ENCODE measurements at regions not wholly inside any gene's neighbourhood (a gene's known extent, or its start where the extent isn't known, plus 50 kb on each side); places are given as distances from the start of the nearest gene placed in this dataset.

DNA sequence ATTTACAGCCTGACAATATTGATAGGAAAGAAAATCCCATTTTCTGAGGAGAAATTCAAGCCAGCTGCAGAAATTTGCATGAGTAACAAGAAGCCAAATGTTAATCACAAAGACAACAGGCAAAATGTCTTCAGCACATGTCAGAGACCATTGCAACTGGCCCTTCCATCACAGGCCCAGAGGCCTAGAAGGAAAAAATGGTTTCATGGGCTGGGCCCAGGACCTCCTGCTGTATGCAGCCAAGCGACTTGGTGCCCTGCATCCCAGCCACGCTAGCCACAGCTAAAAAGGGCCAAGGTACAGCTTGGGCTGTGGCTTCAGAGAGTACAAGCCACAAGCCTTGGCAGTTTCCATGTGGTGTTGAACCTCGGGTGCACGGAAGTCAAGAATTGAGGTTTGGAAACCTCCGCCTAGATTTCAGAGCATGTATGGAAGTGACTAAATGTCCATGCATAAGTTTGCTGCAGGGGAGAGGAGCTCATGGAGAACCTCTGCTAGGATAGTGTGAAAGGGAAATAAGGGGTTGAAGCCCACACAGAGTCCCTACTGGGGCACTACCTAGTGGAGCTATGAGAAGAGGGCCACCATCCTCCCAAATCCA lies 1474.0 kb downstream of the PCDH9 start:
- no peak for TF ChIP-seq GATA2 (IDR thresholded peaks at IDR 0.05; ENCODE audit: insufficient read depth, insufficient read length, low read depth, low read length)
- TF ChIP-seq MYC (IDR thresholded peaks at IDR 0.05; ENCODE audit: low read depth, low read length), result no peak
- TF ChIP-seq, protein P1, sequence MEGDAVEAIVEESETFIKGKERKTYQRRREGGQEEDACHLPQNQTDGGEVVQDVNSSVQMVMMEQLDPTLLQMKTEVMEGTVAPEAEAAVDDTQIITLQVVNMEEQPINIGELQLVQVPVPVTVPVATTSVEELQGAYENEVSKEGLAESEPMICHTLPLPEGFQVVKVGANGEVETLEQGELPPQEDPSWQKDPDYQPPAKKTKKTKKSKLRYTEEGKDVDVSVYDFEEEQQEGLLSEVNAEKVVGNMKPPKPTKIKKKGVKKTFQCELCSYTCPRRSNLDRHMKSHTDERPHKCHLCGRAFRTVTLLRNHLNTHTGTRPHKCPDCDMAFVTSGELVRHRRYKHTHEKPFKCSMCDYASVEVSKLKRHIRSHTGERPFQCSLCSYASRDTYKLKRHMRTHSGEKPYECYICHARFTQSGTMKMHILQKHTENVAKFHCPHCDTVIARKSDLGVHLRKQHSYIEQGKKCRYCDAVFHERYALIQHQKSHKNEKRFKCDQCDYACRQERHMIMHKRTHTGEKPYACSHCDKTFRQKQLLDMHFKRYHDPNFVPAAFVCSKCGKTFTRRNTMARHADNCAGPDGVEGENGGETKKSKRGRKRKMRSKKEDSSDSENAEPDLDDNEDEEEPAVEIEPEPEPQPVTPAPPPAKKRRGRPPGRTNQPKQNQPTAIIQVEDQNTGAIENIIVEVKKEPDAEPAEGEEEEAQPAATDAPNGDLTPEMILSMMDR (IDR thresholded peaks at IDR 0.05; ENCODE audit: extremely low read depth in 1 of 2, insufficient read depth in 1 of 2, low read depth in 1 of 2, low read length in 2 of 2), result no peak
- no peak for TF ChIP-seq FOS (IDR thresholded peaks at IDR 0.05; ENCODE audit: borderline replicate concordance, insufficient read depth, low read length)
- TF ChIP-seq POLR2A (IDR thresholded peaks at IDR 0.05; ENCODE audit: low read depth, low read length), result no peak
- TF ChIP-seq POLR2AphosphoS5 (IDR thresholded peaks at IDR 0.05; ENCODE audit: insufficient read depth, low read depth, low read length), result no peak
- no peak for TF ChIP-seq EZH2 (IDR thresholded peaks at IDR 0.05; ENCODE audit: borderline replicate concordance, low read depth, low read length, severe bottlenecking)
- no peaks in the 10 kb centered on the region for H4K20me1 ChIP-seq (replicated peaks; ENCODE audit: control insufficient read depth, extremely low read depth, insufficient read depth, low read length)
- H3K27me3 ChIP-seq (ENCODE audit: control insufficient read depth in 2 of 2, insufficient read depth in 2 of 2, low read length in 2 of 2), result no peaks in the 10 kb centered on the region
- no peak overlapping the region for H3K4me3 ChIP-seq (replicated peaks in 1 of 3; ENCODE audit: insufficient read depth in 1 of 3, low read depth in 1 of 3, low read length in 3 of 3)
- H3K79me2 ChIP-seq (ENCODE audit: control insufficient read depth, insufficient read depth, low read length), result no peaks in the 10 kb centered on the region
- FAIRE-seq, result no peak
- H3K9me3 ChIP-seq (replicated peaks; ENCODE audit: control insufficient read depth, insufficient read depth, low read length), result no peaks in the 10 kb centered on the region
- intact Hi-C loops (cut with micrococcal nuclease), result no loop called here
- no peak overlapping the region for H3K27ac ChIP-seq (ENCODE audit: insufficient read depth, low read depth, low read length)
- no peak overlapping the region for H3K9ac ChIP-seq (replicated peaks; ENCODE audit: extremely low read depth, insufficient read depth, low read length)
- BruUV-seq (replicated peaks), result no TSS peak
- H3K36me3 ChIP-seq (ENCODE audit: control insufficient read depth in 2 of 2, extremely low read depth in 1 of 2, insufficient read depth in 2 of 2, low read length in 2 of 2), result no peaks in the 10 kb centered on the region
- no peaks in the 10 kb centered on the region for H3K9me1 ChIP-seq (replicated peaks; ENCODE audit: control insufficient read depth, extremely low read depth, insufficient read depth, low read length)
- H3K4me1 ChIP-seq (ENCODE audit: control insufficient read depth, extremely low read depth, insufficient read depth, low read length), result no peaks in the 10 kb centered on the region
- dilution Hi-C loops (cut with MboI; ENCODE audit: extremely low pct_ligation_motif_present, low sequenced_read_pairs), result no loop called here
- ChIA-PET POLR2A (no interaction called here), CTCF (no interaction called here)
- H3K4me2 ChIP-seq (ENCODE audit: insufficient read depth, low read length), result no peak overlapping the region
- H2AFZ ChIP-seq (ENCODE audit: low read depth, low read length), result no peak overlapping the region
- no peak for DNase-seq (ENCODE audit: low read depth, low spot score)

All from endothelial cell of umbilical vein (primary cell).